Panc1 (cell line): ENCODE measurements at regions not wholly inside any gene's neighbourhood (a gene's known extent, or its start where the extent isn't known, plus 50 kb on each side); places are given as distances from the start of the nearest gene placed in this dataset.

Experiments used
- ATAC-seq: fragments of 200-7000 bp; cut with Tn5 transposase; 2 replicates; pipeline ENCODE4 v1.9.1; 2020; ENCODE audit warnings: mild to moderate bottlenecking, moderate library complexity
- BruUV-seq: library from RNA; stranded (reverse); fragments of 400-500 nt; replicated peaks from 2 replicates; lab custom pipeline; 2021; lab: Mats Ljungman, UMichigan
- CTCF ChIA-PET: fragments of 300-600 bp; sonication (Branson Sonifier 250); formaldehyde crosslinking; loops from one replicate; lab custom pipeline; 2022; ENCODE audit warnings: antibody characterized with exemption; lab: Charles Lee
- POLR2A ChIA-PET: fragments of 300-600 bp; sonication (Branson Sonifier 250); formaldehyde crosslinking; loops from one replicate; lab custom pipeline; 2022; ENCODE audit warnings: antibody characterized with exemption; lab: Charles Lee
- DNase-seq: peaks from one replicate; pipeline ENCODE4 v3.0.0-alpha.2; 2010; ENCODE audit warnings: low read depth, low spot score
- H3K27ac ChIP-seq: 2 replicates; pipeline ENCODE4 v1.5.1; 2011; ENCODE audit warnings: mild to moderate bottlenecking, low read length, inconsistent platforms
- H3K27me3 ChIP-seq: fragments of 200-500 bp; sonication (Bioruptor generic); 2 replicates; pipeline ENCODE4 v1.6.0; 2014; ENCODE audit warnings: low read length, inconsistent platforms; ENCODE audit not compliant: control insufficient read depth, insufficient read depth
- H3K36me3 ChIP-seq: fragments of 200-500 bp; sonication (Bioruptor generic); 2 replicates; pipeline ENCODE4 v1.5.1; 2014; ENCODE audit warnings: inconsistent platforms, mild to moderate bottlenecking, low read length, moderate library complexity; ENCODE audit not compliant: control insufficient read depth, insufficient read depth
- H3K4me1 ChIP-seq: 2 replicates; pipeline ENCODE4 v1.5.1; 2011; ENCODE audit warnings: inconsistent platforms, mild to moderate bottlenecking, low read length, moderate library complexity; ENCODE audit not compliant: control insufficient read depth, insufficient read depth
- H3K4me3 ChIP-seq, 2 experiments: 2 replicates each; pipeline ENCODE4 v1.5.1; 2011 to 2012; ENCODE audit warnings: low read depth in 2 of 2, low read length in 2 of 2, mild to moderate bottlenecking in 2 of 2, inconsistent platforms in 1 of 2, moderate library complexity in 1 of 2
- H3K9me3 ChIP-seq: fragments of 200-500 bp; sonication (Bioruptor generic); 2 replicates; pipeline ENCODE4 v1.5.1; 2014; ENCODE audit warnings: low read depth, mild to moderate bottlenecking, inconsistent platforms, low read length, moderate library complexity; ENCODE audit not compliant: control insufficient read depth, insufficient read depth
- POLR2AphosphoS5 ChIP-seq: IDR thresholded peaks from 2 replicates; pipeline ENCODE4 v1.6.1; 2012; ENCODE audit warnings: mild to moderate bottlenecking, low read depth, low read length, moderate library complexity
- SIN3A ChIP-seq: IDR thresholded peaks from 2 replicates; pipeline ENCODE4 v1.6.1; 2012; ENCODE audit warnings: low read depth, mild to moderate bottlenecking, low read length, moderate library complexity, borderline replicate concordance; ENCODE audit not compliant: insufficient read depth
- TCF7L2 ChIP-seq: IDR thresholded peaks from 2 replicates; pipeline ENCODE4 v1.6.1; 2011; ENCODE audit warnings: mild to moderate bottlenecking, low read depth, low read length, inconsistent platforms
- in situ Hi-C: cut with HindIII; loops from 2 replicates; pipeline ENCODE4 v1.10.0; 2016; ENCODE audit warnings: low sequenced_read_pairs, low pct_unique_long_range_greater_than_20kb
- intact Hi-C: fragments of 100-400 bp; cut with micrococcal nuclease; formaldehyde crosslinking; loops from one replicate; pipeline ENCODE4 v1.10.0; 2022; ENCODE audit not compliant: unreplicated experiment
- TF ChIP-seq, protein P1 (sequence below), 2 experiments: IDR thresholded peaks; 2 replicates each; pipeline ENCODE4 v1.6.1; 2011 to 2012; ENCODE audit warnings: low read depth in 2 of 2, control low read depth in 1 of 2, low read length in 1 of 2, mild to moderate bottlenecking in 1 of 2, moderate library complexity in 1 of 2; ENCODE audit not compliant: insufficient read depth in 1 of 2
- TF ChIP-seq, protein P2 (sequence below): fragments of 450-650 bp; IDR thresholded peaks from 2 replicates; pipeline ENCODE4 v1.5.1; 2017; ENCODE audit warnings: mild to moderate bottlenecking

DNA sequence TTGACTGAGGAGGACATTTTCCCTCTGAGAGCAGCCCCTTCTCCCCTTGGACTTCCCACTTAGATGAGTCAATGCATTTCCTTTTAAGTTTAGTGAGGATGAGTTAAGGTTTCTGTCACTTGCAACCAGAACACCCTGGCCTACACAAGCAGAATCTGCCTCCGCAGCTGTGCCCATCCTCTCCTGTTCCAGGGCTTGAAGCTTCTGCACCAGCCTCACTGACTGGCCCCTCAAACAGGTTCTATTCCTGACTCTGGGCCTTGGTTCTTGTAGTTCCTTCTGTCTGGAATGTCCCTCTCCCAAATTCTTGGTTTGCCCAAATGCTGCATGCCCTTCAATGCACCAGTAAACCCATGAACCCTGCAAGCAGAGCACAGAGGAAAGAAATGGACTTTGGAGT, 394.4 kb downstream of the PTPRU start:
- Histone ChIP-seq H3K4me1 (no peaks in the 10 kb centered on the region), H3K4me3 (no peak overlapping the region), H3K36me3 (no peaks in the 10 kb centered on the region), H3K27me3 (no peaks in the 10 kb centered on the region), H3K27ac (no peak overlapping the region), H3K9me3 (no peaks in the 10 kb centered on the region)
- no peak for TF ChIP-seq POLR2AphosphoS5
- TF ChIP-seq, protein P1, sequence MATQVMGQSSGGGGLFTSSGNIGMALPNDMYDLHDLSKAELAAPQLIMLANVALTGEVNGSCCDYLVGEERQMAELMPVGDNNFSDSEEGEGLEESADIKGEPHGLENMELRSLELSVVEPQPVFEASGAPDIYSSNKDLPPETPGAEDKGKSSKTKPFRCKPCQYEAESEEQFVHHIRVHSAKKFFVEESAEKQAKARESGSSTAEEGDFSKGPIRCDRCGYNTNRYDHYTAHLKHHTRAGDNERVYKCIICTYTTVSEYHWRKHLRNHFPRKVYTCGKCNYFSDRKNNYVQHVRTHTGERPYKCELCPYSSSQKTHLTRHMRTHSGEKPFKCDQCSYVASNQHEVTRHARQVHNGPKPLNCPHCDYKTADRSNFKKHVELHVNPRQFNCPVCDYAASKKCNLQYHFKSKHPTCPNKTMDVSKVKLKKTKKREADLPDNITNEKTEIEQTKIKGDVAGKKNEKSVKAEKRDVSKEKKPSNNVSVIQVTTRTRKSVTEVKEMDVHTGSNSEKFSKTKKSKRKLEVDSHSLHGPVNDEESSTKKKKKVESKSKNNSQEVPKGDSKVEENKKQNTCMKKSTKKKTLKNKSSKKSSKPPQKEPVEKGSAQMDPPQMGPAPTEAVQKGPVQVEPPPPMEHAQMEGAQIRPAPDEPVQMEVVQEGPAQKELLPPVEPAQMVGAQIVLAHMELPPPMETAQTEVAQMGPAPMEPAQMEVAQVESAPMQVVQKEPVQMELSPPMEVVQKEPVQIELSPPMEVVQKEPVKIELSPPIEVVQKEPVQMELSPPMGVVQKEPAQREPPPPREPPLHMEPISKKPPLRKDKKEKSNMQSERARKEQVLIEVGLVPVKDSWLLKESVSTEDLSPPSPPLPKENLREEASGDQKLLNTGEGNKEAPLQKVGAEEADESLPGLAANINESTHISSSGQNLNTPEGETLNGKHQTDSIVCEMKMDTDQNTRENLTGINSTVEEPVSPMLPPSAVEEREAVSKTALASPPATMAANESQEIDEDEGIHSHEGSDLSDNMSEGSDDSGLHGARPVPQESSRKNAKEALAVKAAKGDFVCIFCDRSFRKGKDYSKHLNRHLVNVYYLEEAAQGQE (IDR thresholded peaks at IDR 0.05; ENCODE audit: insufficient read depth in 1 of 2, low read depth in 2 of 2, low read length in 1 of 2): no peak
- TF ChIP-seq TCF7L2: no peak
- TF ChIP-seq SIN3A: no peak
- TF ChIP-seq, protein P2, sequence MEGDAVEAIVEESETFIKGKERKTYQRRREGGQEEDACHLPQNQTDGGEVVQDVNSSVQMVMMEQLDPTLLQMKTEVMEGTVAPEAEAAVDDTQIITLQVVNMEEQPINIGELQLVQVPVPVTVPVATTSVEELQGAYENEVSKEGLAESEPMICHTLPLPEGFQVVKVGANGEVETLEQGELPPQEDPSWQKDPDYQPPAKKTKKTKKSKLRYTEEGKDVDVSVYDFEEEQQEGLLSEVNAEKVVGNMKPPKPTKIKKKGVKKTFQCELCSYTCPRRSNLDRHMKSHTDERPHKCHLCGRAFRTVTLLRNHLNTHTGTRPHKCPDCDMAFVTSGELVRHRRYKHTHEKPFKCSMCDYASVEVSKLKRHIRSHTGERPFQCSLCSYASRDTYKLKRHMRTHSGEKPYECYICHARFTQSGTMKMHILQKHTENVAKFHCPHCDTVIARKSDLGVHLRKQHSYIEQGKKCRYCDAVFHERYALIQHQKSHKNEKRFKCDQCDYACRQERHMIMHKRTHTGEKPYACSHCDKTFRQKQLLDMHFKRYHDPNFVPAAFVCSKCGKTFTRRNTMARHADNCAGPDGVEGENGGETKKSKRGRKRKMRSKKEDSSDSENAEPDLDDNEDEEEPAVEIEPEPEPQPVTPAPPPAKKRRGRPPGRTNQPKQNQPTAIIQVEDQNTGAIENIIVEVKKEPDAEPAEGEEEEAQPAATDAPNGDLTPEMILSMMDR: no peak
- in situ Hi-C loops (no loop called here), intact Hi-C loops (no loop called here)
- CTCF ChIA-PET: no interaction called here
- no peak for ATAC-seq
- DNase-seq: no peak
- POLR2A ChIA-PET: no interaction called here
- no TSS peak for BruUV-seq

DNA sequence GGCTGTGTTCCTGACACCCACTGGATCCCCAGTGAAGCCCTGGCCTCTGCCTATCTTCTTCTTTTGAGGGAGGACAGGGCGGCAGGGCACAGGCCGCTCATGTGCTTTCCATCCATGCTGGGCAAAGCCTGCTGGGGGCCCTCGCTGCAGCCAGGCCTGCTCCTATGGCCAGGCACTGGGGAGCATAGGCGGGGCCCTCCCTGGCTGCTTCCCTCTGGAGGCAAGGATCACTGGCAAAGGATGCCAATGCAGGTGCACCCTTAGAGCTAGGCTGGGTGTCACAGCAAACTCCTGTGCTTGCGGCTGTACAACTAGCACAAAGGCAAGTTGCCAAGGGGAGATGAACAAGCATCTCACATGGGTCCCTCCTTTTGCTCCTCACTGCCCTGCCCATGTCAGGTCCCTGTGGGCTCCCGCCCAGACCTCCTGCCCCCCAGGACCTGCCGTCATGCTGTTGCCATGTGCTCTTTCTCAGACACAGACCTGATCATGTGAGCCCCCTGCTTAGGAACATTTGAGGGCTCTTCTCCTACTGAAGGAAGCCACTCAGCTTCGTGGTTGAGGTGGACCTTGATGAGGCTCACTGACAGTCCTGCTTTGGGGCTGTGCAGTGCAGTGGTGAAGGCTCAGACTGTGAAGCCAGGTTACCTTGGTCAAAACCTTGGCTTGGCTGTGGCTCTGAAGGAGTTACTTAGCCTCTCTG, 393.6 kb downstream of the PTPRU start:
- no peak for ATAC-seq
- DNase-seq: no peak
- H3K36me3 ChIP-seq: no peaks in the 10 kb centered on the region
- H3K27me3 ChIP-seq: no peaks in the 10 kb centered on the region
- no peaks in the 10 kb centered on the region for H3K9me3 ChIP-seq
- ChIA-PET CTCF (no interaction called here), POLR2A (no interaction called here)
- no peak for TF ChIP-seq POLR2AphosphoS5
- no peak for TF ChIP-seq TCF7L2
- TF ChIP-seq, protein P2: no peak
- TF ChIP-seq, protein P1 (IDR thresholded peaks at IDR 0.05; ENCODE audit: insufficient read depth in 1 of 2, low read depth in 2 of 2, low read length in 1 of 2): no peak
- no peak for TF ChIP-seq SIN3A
- H3K4me1 ChIP-seq: no peaks in the 10 kb centered on the region
- H3K27ac ChIP-seq: no peak overlapping the region
- intact Hi-C loops (no loop called here), in situ Hi-C loops (no loop called here)
- no peak overlapping the region for H3K4me3 ChIP-seq
- BruUV-seq: no TSS peak
